WTC11 (cell line): ENCODE measurements at regions not wholly inside any gene's neighbourhood (a gene's known extent, or its start where the extent isn't known, plus 50 kb on each side); places are given as distances from the start of the nearest gene placed in this dataset.

Source experiments
- ATF3 ChIP-seq: sonication (generic); formaldehyde crosslinking; conservative IDR thresholded peaks from 2 replicates; pipeline ENCODE4 v1.8.1; 2022; ENCODE audit warnings: mild to moderate bottlenecking, missing genetic modification reagents
- CTCF ChIP-seq: fragments of 200-600 bp; IDR thresholded peaks from 2 replicates; pipeline ENCODE4 v1.8.0; 2022; ENCODE audit warnings: antibody characterized with exemption
- ELF4 ChIP-seq: sonication (generic); formaldehyde crosslinking; IDR thresholded peaks from 2 replicates; pipeline ENCODE4 v1.8.1; 2022; ENCODE audit warnings: low read depth, mild to moderate bottlenecking, moderate library complexity, missing genetic modification reagents
- ESRRA ChIP-seq: sonication (generic); formaldehyde crosslinking; IDR thresholded peaks from 2 replicates; pipeline ENCODE4 v1.8.1; 2022; ENCODE audit warnings: mild to moderate bottlenecking, missing genetic modification reagents, borderline replicate concordance
- MLX ChIP-seq: sonication (generic); formaldehyde crosslinking; IDR thresholded peaks from 2 replicates; pipeline ENCODE4 v1.8.1; 2023; ENCODE audit warnings: mild to moderate bottlenecking, missing genetic modification reagents, moderate library complexity
- NFYB ChIP-seq: sonication (generic); formaldehyde crosslinking; conservative IDR thresholded peaks from 2 replicates; pipeline ENCODE4 v1.8.0; 2022; ENCODE audit warnings: low read depth, missing genetic modification reagents
- OVOL2 ChIP-seq: fragments of 250-450 bp; sonication (Bioruptor Pico); IDR thresholded peaks from 2 replicates; pipeline ENCODE4 v1.9.0; 2021; ENCODE audit warnings: mild to moderate bottlenecking, borderline replicate concordance
- SP1 ChIP-seq: sonication (generic); formaldehyde crosslinking; conservative IDR thresholded peaks from 2 replicates; pipeline ENCODE4 v1.8.1; 2022; ENCODE audit warnings: missing genetic modification reagents
- TCF7 ChIP-seq: sonication (generic); formaldehyde crosslinking; IDR thresholded peaks from 2 replicates; pipeline ENCODE4 v1.8.0; 2022; ENCODE audit warnings: mild to moderate bottlenecking, low read depth, missing genetic modification reagents, moderate library complexity
- TP53 ChIP-seq: sonication (generic); formaldehyde crosslinking; IDR thresholded peaks from 2 replicates; pipeline ENCODE4 v1.8.1; 2023; ENCODE audit warnings: mild to moderate bottlenecking, missing genetic modification reagents
- ZNF138 ChIP-seq: sonication (generic); formaldehyde crosslinking; conservative IDR thresholded peaks from 2 replicates; pipeline ENCODE4 v1.8.1; 2022; ENCODE audit warnings: mild to moderate bottlenecking, moderate library complexity, missing genetic modification reagents

GRCh38 chr21:16606271-16606670, 876.5 kb downstream of the USP25 start:
- no peak for TF ChIP-seq CTCF
- TF ChIP-seq TCF7 (CRISPR knock-in tag), result no peak
- TF ChIP-seq ZNF138 (CRISPR knock-in tag), result no peak
- no peak for TF ChIP-seq ELF4 (CRISPR knock-in tag)
- TF ChIP-seq ESRRA, result no peak
- no peak for TF ChIP-seq NFYB (CRISPR knock-in tag)
- no peak for TF ChIP-seq SP1
- TF ChIP-seq MLX (CRISPR knock-in tag), result no peak
- TF ChIP-seq ATF3 (CRISPR knock-in tag), result no peak
- no peak for TF ChIP-seq TP53
- no peak for TF ChIP-seq OVOL2 (CRISPR knock-in tag)
